Natural killer cell (primary cell): ENCODE measurements at regions not wholly inside any gene's neighbourhood (a gene's known extent, or its start where the extent isn't known, plus 50 kb on each side); places are given as distances from the start of the nearest gene placed in this dataset.

ENCODE experiments used
- ATAC-seq, 3 donors: fragments of 150-1000 bp in 2 of 3; fragments of 200-7000 bp in 1 of 3; cut with Tn5 transposase; 1 replicate in 1 of 3; 2 replicates in 2 of 3; pipeline ENCODE4 v1.10.0; 2021; ENCODE audit warnings: mild to moderate bottlenecking in 2 of 3, moderate library complexity in 2 of 3
- DNase-seq, 2 donors: peaks; one replicate each; pipeline versions ENCODE4 v3.0.0 to v3.0.0-alpha.2; 2013 to 2021; ENCODE audit warnings: mixed read lengths in 1 of 2
- H3K27ac ChIP-seq: one replicate; pipeline ENCODE4 v1.5.1; 2013; ENCODE audit warnings: mild to moderate bottlenecking, low read length
- H3K27me3 ChIP-seq: one replicate; pipeline ENCODE4 v1.6.1; 2013; ENCODE audit warnings: low read length; ENCODE audit not compliant: control insufficient read depth, insufficient read depth
- H3K36me3 ChIP-seq: one replicate; pipeline ENCODE4 v1.6.1; 2013; ENCODE audit warnings: low read length; ENCODE audit not compliant: control insufficient read depth, insufficient read depth
- H3K4me1 ChIP-seq: one replicate; pipeline ENCODE4 v1.6.1; 2013; ENCODE audit warnings: low read length; ENCODE audit not compliant: control insufficient read depth, insufficient read depth
- H3K4me3 ChIP-seq: one replicate; pipeline ENCODE4 v1.5.1; 2013; ENCODE audit warnings: low read length
- H3K9me3 ChIP-seq: one replicate; pipeline ENCODE4 v1.6.1; 2013; ENCODE audit warnings: low read length; ENCODE audit not compliant: control insufficient read depth, insufficient read depth
- H3K27ac Mint-ChIP-seq, 2 donors: one replicate each; pipeline ENCODE4 v1.8.0; 2022; ENCODE audit warnings: mild to moderate bottlenecking in 2 of 2, mixed read lengths in 2 of 2, moderate library complexity in 1 of 2
- H3K27me3 Mint-ChIP-seq, 2 donors: one replicate each; pipeline ENCODE4 v1.8.0; 2022; ENCODE audit warnings: low read depth in 2 of 2, mixed read lengths in 2 of 2
- H3K36me3 Mint-ChIP-seq: one replicate; pipeline ENCODE4 v1.8.0; 2022; ENCODE audit warnings: mixed read lengths
- H3K4me1 Mint-ChIP-seq, 2 donors: one replicate each; pipeline ENCODE4 v1.8.0; 2022; ENCODE audit warnings: mixed read lengths in 2 of 2
- H3K4me3 Mint-ChIP-seq: one replicate; pipeline ENCODE4 v1.8.0; 2022; ENCODE audit warnings: mild to moderate bottlenecking, moderate library complexity, mixed read lengths
- H3K9me3 Mint-ChIP-seq, 2 donors: one replicate each; pipeline ENCODE4 v1.8.0; 2022; ENCODE audit warnings: mixed read lengths in 2 of 2
- CTCF ChIP-seq: fragments of 200-600 bp; IDR thresholded peaks from one replicate; pipeline ENCODE4 v1.8.0; 2022; ENCODE audit warnings: antibody characterized with exemption
- WGBS: methylation state at CpG from one replicate; pipeline ENCODE4 v1.1.7; 2013; ENCODE audit warnings: missing lambda C conversion rate; ENCODE audit not compliant: insufficient coverage; 5-methylcytosine and 5-hydroxymethylcytosine counted together
- intact Hi-C: fragments of 100-400 bp; cut with micrococcal nuclease; formaldehyde crosslinking; loops from one replicate; pipeline ENCODE4 v1.14.2; 2022

- ATAC-seq, result no peak
These were observed 327.1 kb downstream of the GLRX3 start for GRCh38 chr10:130463104-130463875.

GRCh38 chr10:130463876-130464364, 327.7 kb downstream of the GLRX3 start:
- DNase-seq (no peak), ATAC-seq (no peak)
- H3K9me3 Mint-ChIP-seq, result no peaks in the 10 kb centered on the region
- H3K4me3 Mint-ChIP-seq, result no peak overlapping the region
- Histone ChIP-seq H3K4me3 (no peak overlapping the region), H3K27ac (no peak overlapping the region), H3K4me1 (no peaks in the 10 kb centered on the region), H3K27me3 (no peaks in the 10 kb centered on the region), H3K9me3 (no peaks in the 10 kb centered on the region), H3K36me3 (no peaks in the 10 kb centered on the region)
- H3K36me3 Mint-ChIP-seq, result no peaks in the 10 kb centered on the region
- 93% methylated on average over 10 of the region's 10 CpGs for WGBS
- no peak for TF ChIP-seq CTCF
- H3K27ac Mint-ChIP-seq, result no peak overlapping the region
- intact Hi-C loops, result no loop called here
- no peaks in the 10 kb centered on the region for H3K27me3 Mint-ChIP-seq
- no peaks in the 10 kb centered on the region for H3K4me1 Mint-ChIP-seq

More at GRCh38 chr10:130463104-130463875, 327.1 kb downstream of the GLRX3 start:
- no peaks in the 10 kb centered on the region for H3K36me3 Mint-ChIP-seq
- no peaks in the 10 kb centered on the region for H3K27me3 ChIP-seq
- WGBS, result 83% methylated on average over 6 of the region's 6 CpGs
- DNase-seq, result no peak
- no peaks in the 10 kb centered on the region for H3K36me3 ChIP-seq
- H3K9me3 Mint-ChIP-seq, result no peaks in the 10 kb centered on the region
- H3K27me3 Mint-ChIP-seq, result no peaks in the 10 kb centered on the region
- TF ChIP-seq CTCF, result no peak
- H3K4me3 Mint-ChIP-seq, result no peak overlapping the region
- H3K4me1 Mint-ChIP-seq, result no peaks in the 10 kb centered on the region
- H3K9me3 ChIP-seq, result no peaks in the 10 kb centered on the region
- no peak overlapping the region for H3K4me3 ChIP-seq
- H3K27ac Mint-ChIP-seq, result no peak overlapping the region
- no peak overlapping the region for H3K27ac ChIP-seq
- no peaks in the 10 kb centered on the region for H3K4me1 ChIP-seq
- intact Hi-C loops, result no loop called here

GRCh38 chr10:130464426-130464825, 328.2 kb downstream of the GLRX3 start:
- Histone ChIP-seq H3K27me3 (no peaks in the 10 kb centered on the region), H3K4me3 (no peak overlapping the region), H3K27ac (no peak overlapping the region), H3K4me1 (no peaks in the 10 kb centered on the region), H3K36me3 (no peaks in the 10 kb centered on the region), H3K9me3 (no peaks in the 10 kb centered on the region)
- Mint-ChIP-seq H3K36me3 (no peaks in the 10 kb centered on the region), H3K27me3 (peaks cover 0 to under 1% of the 10 kb centered on the region in 2 donors), H3K27ac (no peak overlapping the region), H3K4me3 (no peak overlapping the region), H3K4me1 (no peaks in the 10 kb centered on the region), H3K9me3 (peaks cover 0 to 3% of the 10 kb centered on the region in 2 donors)
- WGBS, result 90% methylated on average over 7 of the region's 7 CpGs
- no peak for TF ChIP-seq CTCF
- intact Hi-C loops, result no loop called here
- DNase-seq, result no peak
- ATAC-seq, result no peak
